ENCODE measurements at regions not wholly inside any gene's neighbourhood (a gene's known extent, or its start where the extent isn't known, plus 50 kb on each side); places are given as distances from the start of the nearest gene placed in this dataset.

DNA sequence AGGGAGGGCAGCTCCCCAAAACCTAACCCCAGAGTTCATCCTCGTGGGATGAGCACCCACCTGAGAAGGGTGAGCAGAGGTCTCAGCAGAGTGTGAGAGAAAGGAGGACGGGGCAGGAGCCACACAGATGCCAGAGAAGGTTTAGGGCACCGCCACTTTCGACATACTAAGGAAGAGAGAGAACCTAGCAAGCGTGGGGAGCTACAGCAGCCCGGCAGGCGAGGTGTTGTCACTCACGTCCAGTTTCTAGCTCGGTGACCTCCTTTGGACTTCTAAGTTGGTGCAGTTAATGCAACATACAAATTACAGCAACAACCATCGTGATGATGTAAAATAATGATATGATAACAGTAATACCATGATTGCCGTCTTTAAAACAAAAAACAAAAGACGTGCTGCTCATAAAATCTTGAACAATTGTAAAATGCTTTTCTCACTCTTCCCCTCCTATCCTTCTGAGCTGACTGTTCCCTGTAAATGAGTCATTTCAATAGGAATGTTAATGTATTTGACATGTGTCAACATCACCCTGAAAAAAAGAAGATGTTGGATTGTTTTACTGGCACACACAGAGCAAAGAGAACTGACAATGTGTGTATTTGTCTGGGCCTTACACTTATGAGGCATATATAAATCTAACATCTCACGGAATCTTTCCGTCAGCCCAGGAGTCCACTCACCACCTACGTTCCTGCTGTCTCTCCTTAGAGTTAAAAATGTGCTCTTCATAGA lies 158.2 kb upstream of the MAF start:
- TF ChIP-seq, protein P1, sequence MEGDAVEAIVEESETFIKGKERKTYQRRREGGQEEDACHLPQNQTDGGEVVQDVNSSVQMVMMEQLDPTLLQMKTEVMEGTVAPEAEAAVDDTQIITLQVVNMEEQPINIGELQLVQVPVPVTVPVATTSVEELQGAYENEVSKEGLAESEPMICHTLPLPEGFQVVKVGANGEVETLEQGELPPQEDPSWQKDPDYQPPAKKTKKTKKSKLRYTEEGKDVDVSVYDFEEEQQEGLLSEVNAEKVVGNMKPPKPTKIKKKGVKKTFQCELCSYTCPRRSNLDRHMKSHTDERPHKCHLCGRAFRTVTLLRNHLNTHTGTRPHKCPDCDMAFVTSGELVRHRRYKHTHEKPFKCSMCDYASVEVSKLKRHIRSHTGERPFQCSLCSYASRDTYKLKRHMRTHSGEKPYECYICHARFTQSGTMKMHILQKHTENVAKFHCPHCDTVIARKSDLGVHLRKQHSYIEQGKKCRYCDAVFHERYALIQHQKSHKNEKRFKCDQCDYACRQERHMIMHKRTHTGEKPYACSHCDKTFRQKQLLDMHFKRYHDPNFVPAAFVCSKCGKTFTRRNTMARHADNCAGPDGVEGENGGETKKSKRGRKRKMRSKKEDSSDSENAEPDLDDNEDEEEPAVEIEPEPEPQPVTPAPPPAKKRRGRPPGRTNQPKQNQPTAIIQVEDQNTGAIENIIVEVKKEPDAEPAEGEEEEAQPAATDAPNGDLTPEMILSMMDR (IDR thresholded peaks at IDR 0.05) = no peak
- no peak for TF ChIP-seq POLR2A (IDR thresholded peaks at IDR 0.05)

Measured in Peyer's patch (tissue), 4 donors.